ENCODE measurements at regions not wholly inside any gene's neighbourhood (a gene's known extent, or its start where the extent isn't known, plus 50 kb on each side); places are given as distances from the start of the nearest gene placed in this dataset.

DNA sequence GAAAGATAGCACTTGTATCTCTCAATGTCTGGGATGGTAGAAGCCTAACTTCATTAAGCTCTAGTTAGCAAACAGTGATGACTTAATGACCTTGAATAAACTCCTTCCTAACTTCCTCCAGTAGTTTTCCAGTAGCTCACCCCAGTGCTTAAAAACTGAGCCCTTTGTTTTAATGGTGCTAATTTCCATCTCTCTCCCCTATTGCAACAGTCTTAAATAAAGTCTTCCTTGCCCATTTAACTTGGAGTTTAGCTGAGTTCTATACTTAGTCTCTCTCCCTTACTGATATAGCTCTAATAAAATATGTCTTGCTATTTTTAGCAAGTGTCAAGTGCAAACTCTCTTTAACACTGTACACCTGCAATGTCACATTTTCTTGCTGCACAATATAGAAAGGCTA is 267.0 kb downstream of the CCDC85A start:
- Mint-ChIP-seq H3K4me1 (ENCODE audit: low read depth) (peaks cover 16% of the 10 kb centered on the region), H3K36me3 (ENCODE audit: low read depth) (no peaks in the 10 kb centered on the region), H3K27ac (ENCODE audit: unreplicated experiment) (no peak overlapping the region), H3K9me3 (ENCODE audit: low read depth) (peaks cover 13% of the 10 kb centered on the region), H3K27me3 (ENCODE audit: low read depth) (no peaks in the 10 kb centered on the region), H3K4me3 (ENCODE audit: unreplicated experiment) (no peak overlapping the region)
- no peak for DNase-seq (ENCODE audit: low spot score)
- no peak for TF ChIP-seq CTCF (IDR thresholded peaks at IDR 0.05)

GRCh38 chr2:56455642-56456041 is 271.9 kb downstream of the CCDC85A start:
- peaks cover 11% of the 10 kb centered on the region for H3K9me3 Mint-ChIP-seq (ENCODE audit: low read depth)
- no peaks in the 10 kb centered on the region for H3K4me1 Mint-ChIP-seq (ENCODE audit: low read depth)
- no peak for TF ChIP-seq CTCF (IDR thresholded peaks at IDR 0.05)
- DNase-seq (ENCODE audit: low spot score): no peak
- H3K27me3 Mint-ChIP-seq (ENCODE audit: low read depth): peaks cover 5% of the 10 kb centered on the region
- H3K27ac Mint-ChIP-seq (ENCODE audit: unreplicated experiment): no peak overlapping the region
- no peaks in the 10 kb centered on the region for H3K36me3 Mint-ChIP-seq (ENCODE audit: low read depth)
- no peak overlapping the region for H3K4me3 Mint-ChIP-seq (ENCODE audit: unreplicated experiment)

DNA sequence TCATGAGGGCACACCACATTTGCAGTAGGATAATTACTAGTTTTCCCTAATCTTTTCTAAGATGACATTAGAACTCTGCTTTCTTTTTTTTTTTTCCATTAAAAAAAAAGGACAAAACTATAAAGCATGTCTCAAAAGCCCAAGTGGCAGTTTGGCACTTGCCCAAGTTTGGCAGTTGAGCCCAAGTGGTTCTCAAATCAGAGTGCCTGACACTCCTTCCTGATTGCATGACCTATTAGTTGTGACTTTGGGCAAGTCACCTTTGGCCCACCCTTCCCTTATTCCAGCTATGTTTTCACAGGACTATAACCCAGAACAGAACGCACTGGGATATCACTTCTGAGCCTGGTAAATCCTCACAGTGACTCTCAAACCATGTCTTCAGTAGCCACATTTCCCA is 273.0 kb downstream of the CCDC85A start:
- Mint-ChIP-seq H3K36me3 (ENCODE audit: low read depth) (no peaks in the 10 kb centered on the region), H3K4me1 (ENCODE audit: low read depth) (no peaks in the 10 kb centered on the region), H3K9me3 (ENCODE audit: low read depth) (peaks cover 5% of the 10 kb centered on the region), H3K27me3 (ENCODE audit: low read depth) (peaks cover 5% of the 10 kb centered on the region), H3K27ac (ENCODE audit: unreplicated experiment) (no peak overlapping the region), H3K4me3 (ENCODE audit: unreplicated experiment) (no peak overlapping the region)
- no peak for TF ChIP-seq CTCF (IDR thresholded peaks at IDR 0.05)
- DNase-seq (ENCODE audit: low spot score): no peak

- H3K27me3 Mint-ChIP-seq (ENCODE audit: low read depth): peaks cover 5% of the 10 kb centered on the region
- no peak overlapping the region for H3K27ac Mint-ChIP-seq (ENCODE audit: unreplicated experiment)
- TF ChIP-seq CTCF (IDR thresholded peaks at IDR 0.05): no peak
- no peaks in the 10 kb centered on the region for H3K36me3 Mint-ChIP-seq (ENCODE audit: low read depth)
- H3K9me3 Mint-ChIP-seq (ENCODE audit: low read depth): peaks cover 6% of the 10 kb centered on the region
- no peak overlapping the region for H3K4me3 Mint-ChIP-seq (ENCODE audit: unreplicated experiment)
- DNase-seq (ENCODE audit: low spot score): no peak
- H3K4me1 Mint-ChIP-seq (ENCODE audit: low read depth): no peaks in the 10 kb centered on the region
Observed at GRCh38 chr2:56460508-56460907, 276.7 kb downstream of the CCDC85A start.

DNA sequence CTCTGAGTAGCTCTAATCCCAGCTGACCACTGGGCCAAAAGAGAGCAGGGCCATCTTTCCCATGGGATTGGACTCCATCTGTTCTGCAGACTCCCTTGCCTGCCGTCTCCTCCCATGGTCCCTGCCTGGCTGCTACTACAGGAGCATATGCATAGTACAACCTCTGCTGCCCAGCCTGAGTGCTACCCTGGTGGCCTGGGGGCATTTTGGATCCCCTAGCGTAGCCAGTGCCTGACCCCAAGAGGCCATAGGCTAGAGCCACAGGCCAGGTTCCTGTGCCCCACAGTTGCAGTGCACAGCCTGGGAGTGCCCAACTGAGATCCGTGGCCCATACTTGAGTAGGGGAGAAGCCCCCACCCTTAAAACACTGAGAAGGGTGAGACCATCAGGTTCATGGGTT is 280.3 kb downstream of the CCDC85A start:
- TF ChIP-seq CTCF (IDR thresholded peaks at IDR 0.05): no peak
- peaks cover under 1% of the 10 kb centered on the region for H3K27me3 Mint-ChIP-seq (ENCODE audit: low read depth)
- DNase-seq (ENCODE audit: low spot score): no peak
- H3K36me3 Mint-ChIP-seq (ENCODE audit: low read depth): no peaks in the 10 kb centered on the region
- H3K27ac Mint-ChIP-seq (ENCODE audit: unreplicated experiment): no peak overlapping the region
- H3K4me3 Mint-ChIP-seq (ENCODE audit: unreplicated experiment): no peak overlapping the region
- H3K9me3 Mint-ChIP-seq (ENCODE audit: low read depth): peaks cover 9% of the 10 kb centered on the region
- H3K4me1 Mint-ChIP-seq (ENCODE audit: low read depth): no peaks in the 10 kb centered on the region
